Transverse colon (tissue), 4 donors: ENCODE measurements at regions not wholly inside any gene's neighbourhood (a gene's known extent, or its start where the extent isn't known, plus 50 kb on each side); places are given as distances from the start of the nearest gene placed in this dataset.

ENCODE experiments used
- DNase-seq: peaks from one replicate; pipeline ENCODE4 v3.0.0-alpha.2; 2019
- H3K27ac ChIP-seq, 4 donors: fragments of 200-600 bp; sonication (generic); 2 replicates each; pipeline ENCODE4 v1.5.1; 2016 to 2018; ENCODE audit warnings: inconsistent platforms in 4 of 4
- H3K27me3 ChIP-seq: fragments of 200-600 bp; sonication (generic); 2 replicates; pipeline ENCODE4 v1.5.1; 2017; ENCODE audit warnings: inconsistent platforms
- H3K36me3 ChIP-seq, 4 donors: fragments of 200-600 bp; sonication (generic); 2 replicates each; pipeline ENCODE4 v1.5.1; 2017 to 2019; ENCODE audit warnings: inconsistent platforms in 4 of 4
- H3K4me1 ChIP-seq, 4 donors: fragments of 200-600 bp; sonication (generic); 2 replicates each; pipeline ENCODE4 v1.5.1; 2017 to 2020; ENCODE audit warnings: inconsistent platforms in 4 of 4
- H3K4me3 ChIP-seq, 4 donors: fragments of 200-600 bp; sonication (generic); 1 replicate in 1 of 4; 2 replicates in 3 of 4; pipeline versions ENCODE4 v1.5.1 to v1.6.1; 2017 to 2019; ENCODE audit warnings: inconsistent platforms in 4 of 4
- H3K9me3 ChIP-seq, 2 donors: fragments of 200-600 bp; sonication (generic); 2 replicates each; pipeline ENCODE4 v1.5.1; 2017 to 2019; ENCODE audit warnings: inconsistent platforms in 2 of 2
- EP300 ChIP-seq: sonication (generic); formaldehyde crosslinking; IDR thresholded peaks from one replicate; pipeline ENCODE4 v1.6.1; 2017; ENCODE audit warnings: antibody characterized with exemption, low read depth
- POLR2A ChIP-seq: fragments of 450-650 bp; IDR thresholded peaks from one replicate; pipeline ENCODE4 v1.6.1; 2016; ENCODE audit warnings: antibody characterized with exemption, mild to moderate bottlenecking, moderate library complexity
- POLR2AphosphoS5 ChIP-seq, 3 donors: sonication (generic); formaldehyde crosslinking; IDR thresholded peaks; one replicate each; pipeline ENCODE4 v1.6.1; 2016; ENCODE audit warnings: antibody characterized with exemption in 3 of 3
- WGBS, 2 donors: methylation state at CpG; one replicate each; pipeline ENCODE4 v1.1.5; 2018; ENCODE audit warnings: low coverage in 1 of 2; 5-methylcytosine and 5-hydroxymethylcytosine counted together
- in situ Hi-C, 4 donors: fragments of 200-750 bp; cut with MboI; loops; one replicate each; pipeline versions ENCODE4 v1.15.0 to v1.15.1; 2017; ENCODE audit warnings: low sequenced_read_pairs in 3 of 4, low pct_ligation_motif_present in 1 of 4, low pct_unique_long_range_greater_than_20kb in 1 of 4
- intact Hi-C: fragments of 100-400 bp; cut with DNase I; formaldehyde crosslinking; loops from one replicate; pipeline ENCODE4 v1.15.1; 2023; ENCODE audit warnings: low total_unique reads
- TF ChIP-seq, protein P1 (sequence below), 5 experiments: fragments of 200-600 bp in 3 of 5; fragments of 450-650 bp in 2 of 5; sonication (generic) in 3 of 5; IDR thresholded peaks; 1 replicate in 2 of 5; 2 replicates in 3 of 5; pipeline ENCODE4 v1.5.1; 2016 to 2017; ENCODE audit warnings: antibody characterized with exemption in 5 of 5, inconsistent platforms in 3 of 5, mild to moderate bottlenecking in 2 of 5, moderate library complexity in 1 of 5

DNA sequence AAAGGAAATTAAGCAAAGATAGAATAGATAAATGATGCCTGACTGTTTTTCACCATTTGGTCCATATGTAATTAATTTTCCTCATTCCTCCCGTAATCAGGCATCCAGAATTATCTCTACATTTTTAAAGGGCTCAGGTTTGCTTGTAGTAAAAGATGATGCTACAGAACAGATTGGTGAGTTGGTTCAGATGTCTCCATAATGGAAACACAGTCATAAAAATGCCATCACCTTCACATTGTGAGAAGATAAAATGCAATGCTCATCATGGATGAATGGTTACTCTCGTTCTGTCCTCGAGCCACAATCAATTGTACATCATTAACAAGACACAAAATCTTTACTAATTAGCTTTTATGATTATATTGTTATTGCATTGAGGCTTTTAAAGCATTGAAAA, 64.9 kb upstream of the CELF2 start:
- TF ChIP-seq POLR2AphosphoS5 (IDR thresholded peaks at IDR 0.05) (no peak), POLR2A (no peak), EP300 (no peak)
- WGBS, 2 donors, result 70 to 72% methylated on average over 3 of the region's 3 CpGs
- Histone ChIP-seq H3K9me3 (no peaks in the 10 kb centered on the region), H3K36me3 (no peaks in the 10 kb centered on the region), H3K4me3 (no peak overlapping the region), H3K27me3 (no peaks in the 10 kb centered on the region), H3K4me1 (no peaks in the 10 kb centered on the region), H3K27ac (no peak overlapping the region)
- DNase-seq, result no peak
- in situ Hi-C loops (no loop called here), intact Hi-C loops (no loop called here)

DNA sequence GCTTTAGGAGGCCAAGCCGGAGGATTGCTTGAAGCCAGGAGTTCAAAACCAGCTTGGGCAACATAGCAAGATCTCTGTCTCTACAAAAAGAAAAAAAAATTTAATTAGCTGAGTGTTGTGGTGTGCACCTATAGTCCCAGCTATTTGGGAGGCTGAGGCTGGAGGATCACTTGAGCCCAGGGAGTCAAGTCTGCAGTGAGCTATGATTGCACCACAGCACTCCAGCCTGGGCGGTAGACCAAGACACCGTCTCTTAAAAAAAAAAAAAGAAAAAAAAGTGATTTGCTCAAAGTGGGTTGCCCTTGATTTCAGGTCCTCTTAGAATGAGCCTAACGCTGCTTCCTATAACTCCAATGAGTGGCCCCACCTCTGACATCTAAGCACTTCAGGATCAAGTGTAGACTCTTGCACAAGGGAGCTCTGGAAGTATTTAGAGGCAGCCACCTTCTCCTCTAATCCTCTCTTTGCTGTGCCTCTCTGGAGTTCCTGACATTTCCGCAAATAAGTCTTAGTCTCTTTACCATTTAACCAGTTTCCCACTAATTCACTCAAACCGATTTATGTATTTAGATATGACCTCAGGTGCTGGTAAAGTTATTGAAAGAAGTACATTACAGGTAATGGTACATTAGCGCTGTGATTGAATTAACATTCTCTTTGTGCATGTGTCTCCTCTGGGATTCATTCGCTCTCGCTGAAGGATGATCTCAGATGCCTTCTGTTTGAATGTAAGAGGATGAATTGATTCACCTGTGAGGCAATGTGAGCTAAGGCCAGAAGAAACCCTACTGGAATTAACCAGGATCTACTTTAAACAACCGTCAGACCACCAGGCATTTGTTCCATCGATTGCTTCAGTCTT, 60.8 kb upstream of the CELF2 start:
- WGBS, 2 donors, result 90 to 96% methylated on average over 11 of the region's 11 CpGs
- Histone ChIP-seq H3K36me3 (no peaks in the 10 kb centered on the region), H3K27ac (no peak overlapping the region), H3K9me3 (no peaks in the 10 kb centered on the region), H3K4me3 (no peak overlapping the region), H3K4me1 (no peaks in the 10 kb centered on the region), H3K27me3 (no peaks in the 10 kb centered on the region)
- in situ Hi-C loops (no loop called here), intact Hi-C loops (no loop called here)
- no peak for DNase-seq
- TF ChIP-seq, protein P1, sequence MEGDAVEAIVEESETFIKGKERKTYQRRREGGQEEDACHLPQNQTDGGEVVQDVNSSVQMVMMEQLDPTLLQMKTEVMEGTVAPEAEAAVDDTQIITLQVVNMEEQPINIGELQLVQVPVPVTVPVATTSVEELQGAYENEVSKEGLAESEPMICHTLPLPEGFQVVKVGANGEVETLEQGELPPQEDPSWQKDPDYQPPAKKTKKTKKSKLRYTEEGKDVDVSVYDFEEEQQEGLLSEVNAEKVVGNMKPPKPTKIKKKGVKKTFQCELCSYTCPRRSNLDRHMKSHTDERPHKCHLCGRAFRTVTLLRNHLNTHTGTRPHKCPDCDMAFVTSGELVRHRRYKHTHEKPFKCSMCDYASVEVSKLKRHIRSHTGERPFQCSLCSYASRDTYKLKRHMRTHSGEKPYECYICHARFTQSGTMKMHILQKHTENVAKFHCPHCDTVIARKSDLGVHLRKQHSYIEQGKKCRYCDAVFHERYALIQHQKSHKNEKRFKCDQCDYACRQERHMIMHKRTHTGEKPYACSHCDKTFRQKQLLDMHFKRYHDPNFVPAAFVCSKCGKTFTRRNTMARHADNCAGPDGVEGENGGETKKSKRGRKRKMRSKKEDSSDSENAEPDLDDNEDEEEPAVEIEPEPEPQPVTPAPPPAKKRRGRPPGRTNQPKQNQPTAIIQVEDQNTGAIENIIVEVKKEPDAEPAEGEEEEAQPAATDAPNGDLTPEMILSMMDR (IDR thresholded peaks at IDR 0.05), result no peak
- TF ChIP-seq POLR2AphosphoS5 (IDR thresholded peaks at IDR 0.05) (no peak), POLR2A (no peak), EP300 (no peak)

DNA sequence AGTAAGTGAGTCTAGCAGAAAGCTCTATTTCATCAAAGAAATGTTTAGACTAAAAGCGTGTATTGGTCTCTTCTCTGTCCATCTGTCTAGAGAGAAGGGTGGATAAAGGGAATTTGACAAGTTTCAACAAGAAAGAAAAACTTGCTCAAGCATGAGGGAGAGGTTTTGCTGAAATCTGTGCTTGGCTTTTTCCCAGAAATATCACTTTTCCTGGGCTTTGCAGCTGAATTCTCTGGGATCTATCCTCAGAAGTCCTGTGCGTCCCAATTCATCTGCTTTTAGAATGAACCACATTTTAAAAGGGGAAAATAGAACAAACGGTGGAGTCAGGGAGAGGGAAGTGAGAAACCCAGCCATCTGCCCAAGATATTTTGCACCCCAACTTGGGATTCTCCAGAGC, 59.6 kb upstream of the CELF2 start:
- H3K9me3 ChIP-seq, result no peaks in the 10 kb centered on the region

DNA sequence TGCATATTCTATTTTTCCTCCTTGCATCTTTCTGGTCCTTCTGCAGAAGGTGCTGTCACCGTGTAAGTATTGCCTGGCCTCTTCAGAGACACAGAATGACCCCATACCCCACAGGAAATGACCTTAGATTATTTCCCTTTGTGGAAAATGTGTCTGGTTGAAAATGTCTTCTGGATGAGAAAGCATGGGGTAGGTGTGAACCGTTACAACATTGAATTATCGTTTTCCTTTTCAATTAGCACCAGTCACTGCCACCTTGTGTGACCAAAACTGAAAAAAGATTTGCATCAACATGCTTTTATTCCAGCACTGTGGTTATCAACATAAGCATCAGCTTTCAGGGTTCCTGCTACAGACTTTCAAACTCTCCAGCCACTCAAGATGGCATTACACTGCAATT, 58.0 kb upstream of the CELF2 start:
- Histone ChIP-seq H3K9me3 (no peaks in the 10 kb centered on the region), H3K27ac (no peak overlapping the region), H3K36me3 (no peaks in the 10 kb centered on the region), H3K4me3 (no peak overlapping the region), H3K4me1 (no peaks in the 10 kb centered on the region), H3K27me3 (no peaks in the 10 kb centered on the region)
- DNase-seq, result no peak
- in situ Hi-C loops, result no loop called here
- 77 to 78% methylated on average over 3 of the region's 3 CpGs for WGBS, 2 donors
- TF ChIP-seq, protein P1 (IDR thresholded peaks at IDR 0.05), result no peak
- TF ChIP-seq POLR2AphosphoS5 (IDR thresholded peaks at IDR 0.05) (no peak), EP300 (no peak), POLR2A (no peak)
- intact Hi-C loops, result no loop called here

More for the DNA sequence above, 59.6 kb upstream of the CELF2 start:
- WGBS, 2 donors, result 80 to 93% methylated on average over 3 of the region's 3 CpGs
- TF ChIP-seq, protein P1 (IDR thresholded peaks at IDR 0.05), result no peak
- no peak for TF ChIP-seq EP300
- TF ChIP-seq POLR2A, result no peak
- TF ChIP-seq POLR2AphosphoS5 (IDR thresholded peaks at IDR 0.05), result no peak
- Histone ChIP-seq H3K4me1 (no peaks in the 10 kb centered on the region), H3K36me3 (no peaks in the 10 kb centered on the region), H3K27ac (no peak overlapping the region), H3K27me3 (no peaks in the 10 kb centered on the region), H3K4me3 (no peak overlapping the region)
- DNase-seq, result no peak
- in situ Hi-C loops, result no loop called here
- intact Hi-C loops, result no loop called here

DNA sequence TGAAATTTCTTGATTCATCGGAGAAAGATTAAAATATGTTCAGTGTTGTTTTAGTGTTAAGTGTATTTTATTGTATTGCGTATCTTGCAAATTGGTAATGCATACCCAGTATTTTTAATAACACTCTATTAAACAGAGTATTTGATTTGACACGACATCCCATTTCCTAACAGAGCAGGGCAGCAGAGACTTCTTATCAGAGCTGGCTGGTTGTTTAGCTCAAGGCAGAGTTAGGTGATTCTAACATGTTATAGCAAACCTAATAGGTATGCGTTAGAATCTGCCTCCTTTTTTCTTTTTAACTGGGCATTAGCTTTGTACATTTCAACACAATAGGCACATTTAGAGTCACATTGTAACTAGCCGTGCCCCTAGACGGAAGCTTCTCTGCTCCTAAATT, 57.1 kb upstream of the CELF2 start:
- TF ChIP-seq POLR2A (no peak), POLR2AphosphoS5 (IDR thresholded peaks at IDR 0.05) (no peak), EP300 (no peak)
- TF ChIP-seq, protein P1 (IDR thresholded peaks at IDR 0.05), result no peak
- Histone ChIP-seq H3K4me3 (no peak overlapping the region), H3K27ac (no peak overlapping the region), H3K9me3 (no peaks in the 10 kb centered on the region), H3K36me3 (no peaks in the 10 kb centered on the region), H3K4me1 (no peaks in the 10 kb centered on the region), H3K27me3 (no peaks in the 10 kb centered on the region)
- DNase-seq, result no peak
- intact Hi-C loops, result no loop called here
- 94 to 95% methylated on average over 5 to 6 of the region's 6 CpGs for WGBS, 2 donors
- in situ Hi-C loops, result no loop called here
